ENCODE measurements at regions not wholly inside any gene's neighbourhood (a gene's known extent, or its start where the extent isn't known, plus 50 kb on each side); places are given as distances from the start of the nearest gene placed in this dataset.

DNA sequence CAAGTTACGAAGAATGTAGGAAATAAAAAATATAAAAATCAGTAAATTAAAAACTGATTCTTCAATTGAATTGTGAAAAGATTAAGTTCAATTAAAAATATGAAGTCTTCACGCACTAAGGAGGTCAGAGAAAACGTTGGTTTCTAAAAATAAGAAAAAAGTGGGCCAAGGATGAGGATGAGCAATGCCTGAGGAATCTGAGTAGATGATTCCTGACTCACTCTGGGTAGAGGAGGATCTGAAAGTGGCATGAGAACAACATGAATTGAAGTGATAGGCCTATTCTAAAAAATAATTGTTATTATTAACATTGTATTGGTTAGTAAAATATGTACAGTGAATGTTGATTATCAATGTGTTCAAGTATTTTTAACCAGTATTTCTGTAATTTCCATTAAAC, 444.2 kb downstream of the GRIA2 start:
- DNase-seq (ENCODE audit: low spot score): no peak

DNA sequence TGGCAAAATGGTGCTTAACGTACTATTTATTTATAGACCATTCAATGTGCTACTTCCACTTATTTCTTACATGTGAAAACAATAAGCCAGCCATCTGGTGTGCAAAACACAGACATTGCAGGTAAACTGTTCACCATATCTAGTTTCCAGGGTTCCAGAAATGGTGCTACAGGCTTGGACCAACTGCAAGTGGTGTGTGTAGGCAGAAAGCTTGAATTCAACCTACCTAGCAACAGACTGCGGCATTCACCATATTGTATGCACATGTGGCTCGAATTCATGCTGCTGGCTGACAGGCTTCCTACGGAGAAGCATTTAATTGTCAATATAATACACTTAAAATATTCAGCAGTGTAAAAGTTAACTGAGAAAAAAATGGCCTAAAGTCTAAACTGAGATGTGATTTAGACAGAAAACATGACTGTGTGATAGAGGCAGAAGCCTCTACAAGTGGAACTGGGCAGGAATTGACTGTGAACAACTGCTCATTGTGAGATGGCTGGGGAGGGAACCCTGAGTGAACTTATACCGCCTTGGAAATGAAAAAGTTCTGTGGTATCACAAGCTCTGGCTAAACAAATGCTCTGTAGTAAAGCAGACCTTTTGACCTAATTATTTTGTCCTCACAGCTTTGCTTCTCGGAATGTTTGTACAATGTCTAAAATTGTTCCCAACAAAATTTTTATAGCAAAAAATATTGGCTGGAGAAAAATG, 434.7 kb downstream of the GRIA2 start:
- no peak for DNase-seq (ENCODE audit: low spot score)

DNA sequence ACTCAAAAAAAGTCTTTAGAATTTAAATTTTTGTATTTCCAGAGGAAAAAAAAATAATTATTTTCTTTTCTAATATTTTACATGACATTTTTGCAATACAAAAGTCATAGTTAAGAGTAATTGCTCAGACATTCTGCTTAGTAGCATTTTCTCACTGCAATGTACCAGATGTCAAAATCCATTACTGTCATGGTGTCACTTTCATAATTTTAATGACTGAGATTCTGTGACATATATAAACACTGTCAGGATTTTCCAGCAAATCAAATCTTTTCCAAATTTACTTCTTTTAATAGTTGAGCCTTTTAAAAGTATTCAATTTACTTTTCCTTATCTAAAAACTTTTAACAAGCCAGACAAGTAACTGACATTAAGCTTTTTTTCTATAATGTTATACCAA, 422.7 kb downstream of the GRIA2 start:
- DNase-seq (ENCODE audit: low spot score): no peak

DNA sequence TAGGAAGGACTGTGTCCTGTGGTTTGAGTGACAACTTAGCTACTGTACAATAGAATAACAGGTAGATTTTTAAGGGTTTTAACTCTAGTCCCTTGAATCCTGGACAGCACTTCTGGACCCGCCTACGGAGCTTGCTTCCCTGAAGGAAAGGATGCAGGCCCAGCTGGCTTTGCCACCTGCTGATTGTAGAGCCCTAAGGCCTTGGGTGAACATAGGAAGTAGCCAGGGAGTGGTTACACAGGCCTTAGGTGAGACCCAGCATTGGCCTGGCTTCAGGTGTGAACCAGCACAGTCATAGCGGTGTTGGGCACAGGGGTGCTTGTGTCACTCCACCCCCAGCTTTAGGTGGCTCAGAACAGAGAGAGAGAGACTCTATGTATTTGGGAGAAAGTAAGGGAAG, 413.5 kb downstream of the GRIA2 start:
- no peak for DNase-seq (ENCODE audit: low spot score)

DNA sequence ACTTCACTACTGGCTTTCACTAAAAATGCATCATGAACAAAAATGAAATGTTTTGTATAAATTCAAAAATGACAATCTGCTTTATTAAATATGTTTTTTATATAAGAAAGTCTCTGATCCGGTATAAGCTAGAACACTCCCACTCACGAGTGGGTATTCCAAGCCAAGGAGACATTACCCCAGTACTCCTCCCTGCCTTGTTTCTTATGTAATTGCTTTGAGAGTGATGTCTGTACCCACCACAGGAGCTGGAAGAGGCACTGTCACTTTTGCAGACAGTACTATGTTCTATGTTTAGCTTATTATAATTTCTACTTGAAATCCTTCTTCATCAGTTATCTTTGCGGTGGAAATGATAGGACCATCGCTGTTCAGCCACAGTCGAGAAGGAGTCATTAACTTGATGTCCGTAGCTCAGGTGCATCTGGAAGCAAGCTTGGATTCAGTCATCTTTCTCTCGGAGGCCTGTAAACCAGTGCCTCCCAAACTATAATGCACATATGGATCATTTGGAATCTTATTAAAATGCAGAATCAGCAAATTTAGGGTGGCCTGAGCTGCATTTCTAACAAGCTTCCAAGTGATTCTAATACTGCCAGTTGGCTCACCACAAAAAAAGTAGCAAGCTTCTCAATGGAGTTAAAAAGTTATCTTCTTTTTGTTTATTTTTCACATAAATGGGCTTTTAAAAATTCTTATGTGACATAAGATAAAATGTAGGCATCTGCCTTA, 396.4 kb downstream of the GRIA2 start:
- DNase-seq (ENCODE audit: low spot score): no peak

DNA sequence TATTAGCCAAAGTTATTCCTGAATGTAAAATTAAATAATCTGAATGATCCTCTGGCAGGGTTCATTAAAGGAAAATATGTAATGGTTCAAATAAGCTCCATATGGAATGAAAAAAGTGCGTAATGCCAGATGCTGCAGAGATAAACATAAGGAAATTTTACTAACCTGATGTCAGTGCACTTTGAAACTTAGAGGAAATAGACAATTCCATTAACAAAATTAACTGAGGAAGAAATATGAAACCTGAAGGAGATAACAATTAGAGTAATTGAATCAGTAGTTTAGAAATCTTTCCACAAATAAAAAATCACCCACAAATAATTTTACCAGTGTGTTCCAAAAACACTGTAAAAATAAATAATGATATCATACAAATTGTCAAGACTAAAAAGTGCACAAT, 387.5 kb downstream of the GRIA2 start:
- DNase-seq (ENCODE audit: low spot score): no peak

DNA sequence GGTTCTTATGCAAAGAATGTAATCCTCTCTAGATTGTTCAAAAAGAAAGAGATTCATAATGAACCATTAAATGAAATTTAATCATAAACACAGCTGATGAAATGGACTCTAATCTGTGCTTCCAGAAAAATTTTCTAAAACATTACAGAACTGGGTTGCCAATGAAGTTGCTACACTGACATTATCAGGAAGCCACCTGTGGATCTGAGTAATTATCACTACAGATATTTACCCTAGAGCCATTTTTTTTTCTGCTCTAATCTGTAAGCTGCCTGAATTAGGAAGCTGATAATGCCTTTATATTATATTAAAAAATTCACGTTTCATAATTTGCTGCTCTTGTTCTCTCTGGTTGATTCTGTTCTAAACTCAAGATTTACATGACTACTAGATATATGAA, 380.1 kb downstream of the GRIA2 start:
- DNase-seq (ENCODE audit: low spot score): no peak

DNA sequence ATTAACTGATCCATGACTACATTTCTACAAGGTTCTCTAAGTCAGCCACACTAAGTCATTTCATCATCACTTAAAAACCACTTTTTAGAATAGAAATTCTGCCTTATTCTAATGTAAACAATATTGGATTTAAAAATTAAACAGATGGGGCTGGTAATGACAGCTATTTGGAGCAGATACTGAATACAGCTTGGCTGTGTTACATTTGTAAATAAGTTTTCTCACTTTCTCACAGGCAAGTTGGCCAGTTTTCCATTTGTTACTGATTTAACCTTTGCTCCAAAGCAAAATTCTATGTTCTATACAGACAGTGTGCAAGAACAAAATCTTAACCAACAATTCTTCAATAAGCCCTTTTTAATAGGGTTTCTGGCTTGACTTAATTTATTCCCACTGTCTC, 370.7 kb downstream of the GRIA2 start:
- no peak for DNase-seq (ENCODE audit: low spot score)

DNA sequence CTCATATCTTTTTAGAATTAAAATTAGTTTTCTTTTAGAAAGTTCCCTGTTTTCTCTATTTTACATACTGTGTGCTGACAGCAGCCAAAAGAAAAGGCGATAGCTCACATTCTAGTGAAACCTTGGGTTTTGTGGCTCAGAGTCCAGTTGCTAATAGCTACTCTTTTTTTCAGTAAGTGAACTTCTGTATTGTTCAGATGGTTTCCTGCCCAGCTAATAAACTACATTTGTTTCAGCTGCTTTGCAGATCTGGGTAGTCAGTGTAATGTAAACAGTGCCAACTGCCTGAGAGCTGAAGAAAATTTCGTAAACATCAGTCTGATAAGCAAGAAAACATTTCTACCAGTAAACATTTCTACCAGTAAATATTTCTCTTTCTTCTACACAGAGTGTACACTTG, 370.2 kb downstream of the GRIA2 start:
- DNase-seq (ENCODE audit: low spot score): no peak

DNA sequence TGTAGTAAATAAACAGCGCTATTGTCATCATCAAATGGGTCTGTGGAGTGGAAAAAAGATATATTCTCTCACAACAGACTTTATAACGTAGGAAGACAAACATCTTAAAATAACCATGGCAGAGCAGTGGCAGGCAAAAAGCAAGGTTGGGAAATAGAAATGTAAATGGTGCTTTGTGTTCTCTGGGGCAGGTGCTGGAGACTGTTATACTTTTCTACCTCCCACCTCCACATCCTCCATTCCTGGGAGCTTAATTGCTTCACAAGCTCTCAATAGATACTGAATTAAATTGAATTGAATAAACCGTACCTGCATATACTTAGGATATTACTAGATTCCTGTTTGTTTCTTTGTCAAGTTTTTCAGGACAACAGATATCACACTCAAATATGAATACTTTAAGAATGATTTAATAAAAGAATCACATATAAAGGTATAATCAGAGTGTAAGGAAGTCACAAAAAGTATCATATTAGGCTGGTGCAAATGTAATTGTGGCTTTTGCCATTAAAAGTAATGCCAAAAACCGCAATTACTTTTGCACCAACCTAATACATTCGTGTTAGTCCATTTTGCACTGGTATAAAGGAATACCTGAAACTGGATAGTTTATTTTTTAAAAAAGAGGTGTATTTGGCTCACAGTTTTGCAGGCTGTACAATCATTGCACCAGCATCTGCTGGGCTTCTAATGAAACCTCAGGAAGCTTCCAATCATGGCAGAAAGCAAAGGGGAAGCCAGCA, 367.3 kb downstream of the GRIA2 start:
- DNase-seq (ENCODE audit: low spot score): no peak

DNA sequence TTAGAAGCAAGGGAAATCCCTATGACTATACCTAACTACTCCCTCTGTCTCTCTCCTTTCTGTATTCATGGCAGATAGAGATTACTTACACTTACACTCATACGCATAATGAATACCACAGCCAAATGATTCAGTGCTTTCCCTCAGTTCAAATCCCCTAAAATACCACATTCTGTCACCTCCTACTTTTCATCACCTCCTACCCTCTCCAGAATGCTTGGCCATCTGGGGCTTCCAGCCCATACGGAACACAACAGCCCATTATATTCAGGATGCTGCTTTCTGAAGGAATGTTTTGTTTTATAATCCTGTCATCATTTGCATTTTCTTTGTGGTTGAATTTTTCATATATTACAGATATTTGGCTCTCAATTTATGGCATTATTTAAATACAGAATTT, 361.6 kb downstream of the GRIA2 start:
- no peak for DNase-seq (ENCODE audit: low spot score)

DNA sequence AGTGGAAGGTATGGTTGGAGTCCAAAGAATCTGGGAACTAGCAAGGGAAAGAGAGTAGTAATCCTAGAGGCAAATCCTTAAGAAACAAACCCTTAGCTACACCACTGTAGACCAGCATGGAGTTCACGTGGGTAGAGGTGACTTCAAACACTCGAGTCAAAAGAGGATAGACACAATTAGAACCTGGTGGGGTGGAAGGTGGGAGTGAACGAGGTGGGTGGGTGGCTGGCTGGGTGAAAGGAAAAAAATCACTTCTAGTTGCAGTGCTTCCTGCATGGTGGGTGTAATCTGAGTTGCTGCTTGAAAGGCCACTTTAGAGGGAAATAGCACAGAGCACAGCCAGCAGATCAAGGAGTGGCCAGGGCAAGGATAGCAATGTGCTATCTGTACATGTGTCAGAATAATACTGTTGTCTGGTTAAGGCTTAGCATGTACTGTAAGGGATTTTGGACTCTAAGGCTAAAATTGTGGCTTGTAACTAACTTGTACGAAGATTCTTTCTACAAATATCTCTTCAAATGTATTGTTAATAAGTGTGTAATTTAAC, 356.2 kb downstream of the GRIA2 start:
- no peak for DNase-seq (ENCODE audit: low spot score)

DNA sequence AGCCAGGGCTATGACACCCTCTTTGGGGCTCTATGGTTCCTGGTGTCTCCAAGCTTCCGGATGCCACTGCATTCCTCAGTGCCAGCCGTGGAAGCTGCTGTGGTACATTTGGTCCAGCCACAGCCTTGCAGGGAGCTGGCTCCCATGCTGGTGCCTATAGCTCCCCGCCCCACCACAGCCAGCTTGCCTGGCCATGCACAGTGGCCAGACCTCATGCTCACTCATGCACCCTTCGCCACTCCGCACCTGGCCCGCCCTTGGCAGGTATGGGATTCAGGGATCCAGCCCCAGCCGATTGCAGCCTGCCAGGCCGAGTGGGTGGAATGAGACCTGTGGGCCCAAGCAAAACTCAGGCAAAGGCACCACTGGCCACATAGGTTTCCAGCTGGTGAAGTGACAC, 354.8 kb downstream of the GRIA2 start:
- DNase-seq (ENCODE audit: low spot score): no peak

DNA sequence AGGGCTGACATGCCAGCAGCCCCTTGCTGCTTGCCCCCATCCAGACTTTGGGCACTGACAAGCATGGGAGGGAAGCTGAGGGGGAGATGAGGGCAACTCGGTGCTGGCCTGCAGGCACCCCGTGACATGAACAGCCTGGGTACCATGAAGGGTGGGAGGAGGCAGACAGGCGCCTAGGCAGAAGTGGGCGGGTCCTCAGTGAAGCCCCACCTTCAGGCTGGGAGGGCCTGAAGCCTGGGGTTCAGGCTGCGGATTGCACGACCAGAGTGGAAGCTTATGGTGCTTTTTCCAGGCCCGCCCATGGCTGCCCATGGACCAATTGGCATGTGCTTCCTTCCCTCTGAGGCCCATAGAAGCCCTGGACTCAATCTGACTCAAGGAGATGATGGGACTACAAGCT, 354.1 kb downstream of the GRIA2 start:
- no peak for DNase-seq (ENCODE audit: low spot score)

DNA sequence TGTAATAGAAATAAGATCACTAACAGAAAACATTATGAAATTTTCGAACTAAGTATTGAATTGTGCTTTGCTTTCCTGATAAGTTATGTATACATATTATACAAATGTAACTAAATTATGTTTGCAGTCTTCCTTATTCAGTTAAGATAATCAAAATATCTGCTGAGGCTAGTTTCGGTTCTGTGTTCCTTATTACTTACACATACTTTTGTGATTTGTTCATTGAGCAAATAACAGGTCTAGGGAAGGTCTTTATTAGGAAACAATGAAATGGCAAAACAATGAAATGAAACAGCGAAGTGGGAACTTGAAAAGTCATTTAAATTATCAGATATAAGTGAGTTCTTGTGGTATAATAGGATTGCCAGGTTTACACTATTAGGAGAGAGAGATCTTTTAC, 352.4 kb downstream of the GRIA2 start:
- DNase-seq (ENCODE audit: low spot score): no peak

DNA sequence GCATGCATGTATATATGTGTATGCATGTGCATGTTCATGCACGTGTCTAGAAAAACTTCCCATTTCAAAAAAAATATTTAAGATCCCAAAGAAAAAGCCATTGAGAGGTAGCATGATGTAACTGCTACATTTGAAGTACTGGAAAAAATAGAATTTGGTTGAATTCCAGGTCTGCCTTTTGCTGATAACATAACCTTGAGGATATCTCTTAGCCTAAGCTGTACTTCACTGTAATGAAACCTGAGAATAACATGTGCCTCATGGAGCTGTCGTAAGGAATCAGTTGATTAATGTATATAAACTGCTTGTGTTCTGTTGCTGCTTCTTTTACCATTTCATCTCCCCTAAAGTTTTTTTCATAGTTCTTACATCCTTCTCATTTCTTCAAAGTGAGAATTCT, 351.8 kb downstream of the GRIA2 start:
- no peak for DNase-seq (ENCODE audit: low spot score)

DNA sequence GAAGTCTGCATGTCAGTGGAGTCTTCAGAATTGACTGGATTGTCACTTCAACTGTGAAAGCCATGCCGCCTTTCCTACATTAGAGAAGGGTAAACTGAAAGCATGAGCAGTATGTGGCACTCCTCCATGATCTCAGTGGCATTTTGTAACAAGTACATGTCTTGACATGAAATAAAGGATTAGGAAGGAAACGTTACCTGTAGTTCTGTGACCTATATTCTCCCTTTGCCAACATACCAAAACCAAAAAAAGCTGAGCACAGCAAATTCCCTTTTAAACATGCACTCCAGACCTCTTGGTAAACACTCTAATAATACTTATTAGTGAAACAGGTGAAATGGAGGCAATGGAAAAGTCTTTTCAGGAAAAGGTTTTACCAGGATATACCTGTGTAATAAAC, 344.2 kb downstream of the GRIA2 start:
- DNase-seq (ENCODE audit: low spot score): no peak

DNA sequence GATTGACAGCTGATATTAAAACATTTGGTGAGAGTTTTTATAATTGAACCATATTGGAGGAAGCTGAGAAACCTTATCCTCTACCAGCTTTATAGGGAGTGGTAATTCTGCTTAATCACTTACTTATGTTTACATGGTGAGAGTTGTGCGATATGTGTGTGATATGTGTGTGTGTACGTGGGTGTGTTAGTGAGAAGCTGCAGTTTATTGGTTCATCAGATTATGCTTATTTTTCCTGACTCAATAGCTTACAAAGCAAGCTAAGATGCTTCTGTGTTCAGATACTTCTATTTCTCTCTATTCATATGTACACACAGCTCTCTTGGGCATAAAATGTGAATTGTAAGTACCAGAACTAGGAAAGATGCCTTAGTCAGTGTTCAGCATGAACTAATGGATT, 343.7 kb downstream of the GRIA2 start:
- DNase-seq (ENCODE audit: low spot score): no peak

DNA sequence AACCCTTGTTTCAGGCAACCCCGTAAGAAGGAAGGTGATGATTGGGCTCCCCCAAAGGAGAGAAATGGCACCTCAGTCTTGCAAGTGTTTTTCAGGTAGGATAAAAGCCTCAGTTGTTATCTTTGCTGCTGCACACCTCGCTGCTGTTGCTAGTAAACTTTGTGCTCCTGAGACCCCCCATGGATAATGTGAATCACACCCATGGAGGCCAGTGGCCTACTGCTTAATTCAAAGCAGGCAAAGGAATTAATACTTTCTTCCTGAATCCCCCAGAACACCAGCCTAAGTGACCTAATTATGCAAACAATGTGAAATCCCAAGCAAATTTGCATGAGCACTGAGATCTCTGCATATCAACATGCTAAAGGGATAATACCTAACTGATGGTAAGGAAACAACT, 337.5 kb downstream of the GRIA2 start:
- DNase-seq (ENCODE audit: low spot score): no peak

DNA sequence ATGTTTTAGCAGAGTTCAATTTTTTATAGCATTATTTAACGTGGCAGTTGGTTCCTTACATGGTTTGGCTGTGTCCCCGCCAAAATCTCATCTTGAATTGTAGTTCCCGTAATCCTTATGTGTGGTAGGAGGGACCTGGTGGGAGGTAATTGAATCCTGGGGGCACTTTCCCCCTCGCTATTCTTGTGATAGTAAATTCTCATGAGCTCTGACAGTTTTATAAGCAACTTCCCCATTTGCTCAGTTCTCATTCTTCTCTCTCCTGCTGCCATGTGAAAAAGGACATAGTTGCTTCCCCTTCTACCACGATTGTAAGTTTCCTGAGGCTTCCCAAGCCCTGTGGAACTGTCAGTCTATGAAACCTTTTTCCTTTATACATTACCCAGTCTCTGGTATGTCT, 329.5 kb downstream of the GRIA2 start:
- no peak for DNase-seq (ENCODE audit: low spot score)

DNA sequence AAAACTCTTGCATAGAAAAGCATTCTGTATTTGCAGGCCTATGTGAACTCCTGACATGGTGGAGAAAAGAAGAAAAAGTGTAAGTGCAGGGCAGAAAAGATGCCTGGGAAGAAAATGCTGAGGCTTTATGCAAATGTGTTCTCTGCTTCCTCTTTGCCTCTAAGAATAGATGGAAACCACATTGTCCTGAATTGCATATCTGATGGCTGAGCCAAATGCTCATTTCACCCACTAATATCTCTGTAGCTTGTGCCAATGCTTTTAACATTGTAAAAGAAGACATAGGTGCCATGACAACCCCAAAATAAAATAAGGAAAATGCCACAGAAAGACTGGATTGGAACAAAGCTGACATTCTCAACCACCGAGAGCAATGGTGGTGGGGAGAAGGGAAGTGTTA, 307.4 kb downstream of the GRIA2 start:
- no peak for DNase-seq (ENCODE audit: low spot score)

DNA sequence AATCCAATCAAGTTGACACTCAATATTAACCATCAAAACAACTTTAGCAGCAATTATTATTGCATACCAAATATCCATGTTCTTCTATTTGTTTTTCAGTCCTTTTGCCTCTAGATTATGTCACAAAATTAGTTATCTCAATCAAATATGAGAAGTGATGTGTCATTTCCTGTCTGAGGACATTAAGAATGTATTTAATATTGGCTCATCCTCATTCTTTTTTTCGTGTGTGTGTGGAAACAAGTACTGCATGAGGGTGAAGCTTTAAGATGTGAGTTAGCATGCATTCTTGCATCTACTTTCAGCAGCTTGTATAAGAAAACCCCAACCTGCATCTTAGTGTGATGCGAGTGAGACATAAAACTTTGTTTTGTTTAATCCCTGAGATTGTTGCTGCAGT, 301.4 kb downstream of the GRIA2 start:
- DNase-seq (ENCODE audit: low spot score): no peak

DNA sequence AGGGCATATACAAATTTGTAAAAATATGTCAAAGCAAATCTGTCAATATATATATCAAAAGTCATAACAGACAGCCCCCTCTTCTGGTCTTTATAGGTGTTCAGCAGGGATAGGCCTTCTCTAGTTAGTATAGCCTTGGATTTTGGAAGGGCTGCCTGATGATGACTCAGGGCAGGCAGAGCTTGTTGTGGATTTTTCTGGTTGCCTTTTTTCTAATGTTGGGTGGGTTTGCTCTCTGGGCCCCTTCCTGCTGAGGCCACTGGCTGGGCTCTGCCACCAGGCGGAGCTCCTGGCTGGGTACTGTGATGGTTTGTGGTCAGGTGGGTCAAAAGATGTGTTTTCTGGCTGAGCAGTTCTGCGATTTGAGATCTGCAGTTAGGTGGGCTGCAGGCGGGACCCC, 294.2 kb downstream of the GRIA2 start:
- peak; percentile 53 for DNase-seq (ENCODE audit: low spot score)

All from ecto neural progenitor cell (in vitro differentiated cells).